ENCODE measurements at regions not wholly inside any gene's neighbourhood (a gene's known extent, or its start where the extent isn't known, plus 50 kb on each side); places are given as distances from the start of the nearest gene placed in this dataset.

GRCh38 chr4:116522922-116523321, 562.5 kb downstream of the TRAM1L1 start:
- no peaks in the 10 kb centered on the region for H3K27me3 ChIP-seq (ENCODE audit: control insufficient read depth in 3 of 3, insufficient read depth in 3 of 3, low read length in 2 of 3)
- no peak overlapping the region for H3K9ac ChIP-seq (ENCODE audit: insufficient read depth in 1 of 2, low read length in 2 of 2)
- H3K4me3 ChIP-seq, result no peak overlapping the region
- H3K9me3 ChIP-seq (ENCODE audit: control insufficient read depth in 4 of 4, insufficient read depth in 3 of 4, low read length in 3 of 4), result no peaks in the 10 kb centered on the region
- no peak for ATAC-seq (ENCODE audit: insufficient read depth, low FRiP score)
- no peak for DNase-seq
- TF ChIP-seq CTCF (IDR thresholded peaks at IDR 0.05; ENCODE audit: control extremely low read depth, extremely low read depth), result no peak
- no peaks in the 10 kb centered on the region for H3K4me1 ChIP-seq (ENCODE audit: control insufficient read depth in 5 of 5, insufficient read depth in 5 of 5, low read length in 5 of 5)
- H3K36me3 ChIP-seq (ENCODE audit: control insufficient read depth in 4 of 4, insufficient read depth in 4 of 4, low read length in 4 of 4), result no peaks in the 10 kb centered on the region
- no peak overlapping the region for H3K27ac ChIP-seq (ENCODE audit: low read depth in 1 of 2, low read length in 1 of 2)

- Histone ChIP-seq H3K36me3 (ENCODE audit: control insufficient read depth in 4 of 4, insufficient read depth in 4 of 4, low read length in 4 of 4) (no peaks in the 10 kb centered on the region), H3K9me3 (ENCODE audit: control insufficient read depth in 4 of 4, insufficient read depth in 3 of 4, low read length in 3 of 4) (no peaks in the 10 kb centered on the region), H3K4me1 (ENCODE audit: control insufficient read depth in 5 of 5, insufficient read depth in 5 of 5, low read length in 5 of 5) (peaks cover 0 to 4% (median 0%) of the 10 kb centered on the region in 5 donors), H3K27ac (ENCODE audit: low read depth in 1 of 2, low read length in 1 of 2) (no peak overlapping the region), H3K9ac (ENCODE audit: insufficient read depth in 1 of 2, low read length in 2 of 2) (no peak overlapping the region), H3K27me3 (ENCODE audit: control insufficient read depth in 3 of 3, insufficient read depth in 3 of 3, low read length in 2 of 3) (no peaks in the 10 kb centered on the region), H3K4me3 (no peak overlapping the region)
- 84 to 93% methylated on average over 3 of the region's 3 CpGs for WGBS, 2 donors
- no peak for DNase-seq
- no peak for TF ChIP-seq CTCF (IDR thresholded peaks at IDR 0.05; ENCODE audit: control extremely low read depth, extremely low read depth)
- no peak for ATAC-seq (ENCODE audit: insufficient read depth, low FRiP score)
Observed at GRCh38 chr4:116520886-116521285, 564.5 kb downstream of the TRAM1L1 start.

- ATAC-seq (ENCODE audit: insufficient read depth, low FRiP score), result no peak
- no peak for TF ChIP-seq CTCF (IDR thresholded peaks at IDR 0.05; ENCODE audit: control extremely low read depth, extremely low read depth)
- Histone ChIP-seq H3K9me3 (ENCODE audit: control insufficient read depth in 4 of 4, insufficient read depth in 3 of 4, low read length in 3 of 4) (no peaks in the 10 kb centered on the region), H3K27ac (ENCODE audit: low read depth in 1 of 2, low read length in 1 of 2) (no peak overlapping the region), H3K9ac (ENCODE audit: insufficient read depth in 1 of 2, low read length in 2 of 2) (no peak overlapping the region), H3K36me3 (ENCODE audit: control insufficient read depth in 4 of 4, insufficient read depth in 4 of 4, low read length in 4 of 4) (no peaks in the 10 kb centered on the region), H3K27me3 (ENCODE audit: control insufficient read depth in 3 of 3, insufficient read depth in 3 of 3, low read length in 2 of 3) (no peaks in the 10 kb centered on the region), H3K4me1 (ENCODE audit: control insufficient read depth in 5 of 5, insufficient read depth in 5 of 5, low read length in 5 of 5) (peaks cover 0 to 4% (median 0%) of the 10 kb centered on the region in 5 donors), H3K4me3 (no peak overlapping the region)
- no peak for DNase-seq
- 83 to 87% methylated on average over 2 of the region's 2 CpGs for WGBS, 2 donors
Observed at GRCh38 chr4:116516711-116517110, 568.7 kb downstream of the TRAM1L1 start.

GRCh38 chr4:116515959-116516358, 569.4 kb downstream of the TRAM1L1 start:
- no peak for TF ChIP-seq CTCF (IDR thresholded peaks at IDR 0.05; ENCODE audit: control extremely low read depth, extremely low read depth)
- H3K36me3 ChIP-seq (ENCODE audit: control insufficient read depth in 4 of 4, insufficient read depth in 4 of 4, low read length in 4 of 4), result no peaks in the 10 kb centered on the region
- no peaks in the 10 kb centered on the region for H3K9me3 ChIP-seq (ENCODE audit: control insufficient read depth in 4 of 4, insufficient read depth in 3 of 4, low read length in 3 of 4)
- H3K27ac ChIP-seq (ENCODE audit: low read depth in 1 of 2, low read length in 1 of 2), result no peak overlapping the region
- H3K4me3 ChIP-seq, result no peak overlapping the region
- peak; percentile 71 for ATAC-seq (ENCODE audit: insufficient read depth, low FRiP score)
- no peaks in the 10 kb centered on the region for H3K27me3 ChIP-seq (ENCODE audit: control insufficient read depth in 3 of 3, insufficient read depth in 3 of 3, low read length in 2 of 3)
- peaks cover 0 to 4% (median 0%) of the 10 kb centered on the region in 5 donors for H3K4me1 ChIP-seq (ENCODE audit: control insufficient read depth in 5 of 5, insufficient read depth in 5 of 5, low read length in 5 of 5)
- WGBS, 2 donors, result 43 to 73% methylated on average over 1 of the region's 1 CpG
- no peak overlapping the region for H3K9ac ChIP-seq (ENCODE audit: insufficient read depth in 1 of 2, low read length in 2 of 2)
- DNase-seq, result peak; percentile 6 to 18 (median 17)

Measured in lung (tissue), 11 donors.